Vagina (tissue), 2 donors: ENCODE measurements at regions not wholly inside any gene's neighbourhood (a gene's known extent, or its start where the extent isn't known, plus 50 kb on each side); places are given as distances from the start of the nearest gene placed in this dataset.

Source experiments
- CTCF ChIP-seq, 3 experiments: fragments of 450-650 bp in 2 of 3; fragments of 200-600 bp in 1 of 3; sonication (generic) in 1 of 3; IDR thresholded peaks; one replicate each; pipeline ENCODE4 v1.5.1; 2017 to 2019; ENCODE audit warnings: antibody characterized with exemption in 3 of 3, mild to moderate bottlenecking in 2 of 3, moderate library complexity in 2 of 3
- POLR2A ChIP-seq, 2 donors: fragments of 450-650 bp; IDR thresholded peaks; one replicate each; pipeline ENCODE4 v1.6.1; 2017; ENCODE audit warnings: antibody characterized with exemption in 2 of 2, mild to moderate bottlenecking in 2 of 2, moderate library complexity in 2 of 2
- POLR2AphosphoS5 ChIP-seq, 2 donors: sonication (generic); formaldehyde crosslinking; IDR thresholded peaks; one replicate each; pipeline ENCODE4 v1.9.0; 2017; ENCODE audit warnings: antibody characterized with exemption in 2 of 2, mild to moderate bottlenecking in 2 of 2, low read depth in 1 of 2; ENCODE audit not compliant: insufficient read depth in 1 of 2

GRCh38 chr5:2007878-2008501 lies 125.3 kb upstream of the IRX4 start:
- peak in 1 of 2 donors; percentile 58 for TF ChIP-seq POLR2AphosphoS5 (IDR thresholded peaks at IDR 0.05; ENCODE audit: insufficient read depth in 1 of 2, low read depth in 1 of 2)
- TF ChIP-seq CTCF (IDR thresholded peaks at IDR 0.05): no peak
- TF ChIP-seq POLR2A (IDR thresholded peaks at IDR 0.05): no peak
